Fibroblast of lung (primary cell): ENCODE measurements at regions not wholly inside any gene's neighbourhood (a gene's known extent, or its start where the extent isn't known, plus 50 kb on each side); places are given as distances from the start of the nearest gene placed in this dataset.

Source experiments
- DNase-seq, 2 donors: peaks; one replicate each; pipeline versions ENCODE4 v3.0.0 to v3.0.0-alpha.2; 2010; ENCODE audit warnings: low read depth in 2 of 2
- H2AFZ ChIP-seq: 2 replicates; pipeline ENCODE4 v1.5.1; 2012; ENCODE audit warnings: low read length, control low read depth, inconsistent platforms
- H3K27ac ChIP-seq: 2 replicates; pipeline ENCODE4 v1.5.1; 2011; ENCODE audit warnings: low read length, control low read depth; ENCODE audit not compliant: insufficient read depth
- H3K27me3 ChIP-seq: 2 replicates; pipeline ENCODE4 v1.5.1; 2011; ENCODE audit warnings: mild to moderate bottlenecking, low read length; ENCODE audit not compliant: control insufficient read depth, insufficient read depth
- H3K36me3 ChIP-seq: 2 replicates; pipeline ENCODE4 v1.5.1; 2011; ENCODE audit warnings: low read length; ENCODE audit not compliant: control insufficient read depth, insufficient read depth
- H3K4me1 ChIP-seq: 2 replicates; pipeline ENCODE4 v1.5.1; 2011; ENCODE audit warnings: low read length; ENCODE audit not compliant: control insufficient read depth, insufficient read depth; ENCODE audit errors: extremely low read depth
- H3K4me2 ChIP-seq: 2 replicates; pipeline ENCODE4 v1.5.1; 2011; ENCODE audit warnings: low read length, control low read depth; ENCODE audit not compliant: insufficient read depth; ENCODE audit errors: extremely low read depth
- H3K4me3 ChIP-seq, 4 experiments: fragments of 200-600 bp in 1 of 4; sonication (generic) in 1 of 4; replicated peaks in 1 of 4; 2 replicates each; pipeline ENCODE4 v1.5.1; 2011 to 2016; ENCODE audit warnings: low read length in 4 of 4, low read depth in 3 of 4, mild to moderate bottlenecking in 3 of 4, control low read depth in 2 of 4, inconsistent platforms in 1 of 4, mixed read lengths in 1 of 4; ENCODE audit not compliant: insufficient read depth in 1 of 4; ENCODE audit errors: control extremely low read depth in 1 of 4
- H3K79me2 ChIP-seq: 2 replicates; pipeline ENCODE4 v1.5.1; 2012; ENCODE audit warnings: mild to moderate bottlenecking, low read length, inconsistent platforms; ENCODE audit not compliant: control insufficient read depth, insufficient read depth
- H3K9ac ChIP-seq: 2 replicates; pipeline ENCODE4 v1.5.1; 2011; ENCODE audit warnings: mild to moderate bottlenecking, low read length, control low read depth; ENCODE audit not compliant: insufficient read depth
- H3K9me3 ChIP-seq: 2 replicates; pipeline ENCODE4 v1.5.1; 2012; ENCODE audit warnings: low read depth, low read length; ENCODE audit not compliant: control insufficient read depth, insufficient read depth
- H4K20me1 ChIP-seq: 2 replicates; pipeline ENCODE4 v1.5.1; 2011; ENCODE audit warnings: low read length; ENCODE audit not compliant: control insufficient read depth, insufficient read depth; ENCODE audit errors: extremely low read depth
- CTCF ChIP-seq, 2 donors: IDR thresholded peaks in 1 of 2; conservative IDR thresholded peaks in 1 of 2; 1 replicate in 1 of 2; 2 replicates in 1 of 2; pipeline ENCODE4 v1.5.1; 2011 to 2012; ENCODE audit warnings: low read length in 2 of 2, control low read depth in 1 of 2, inconsistent platforms in 1 of 2, low read depth in 1 of 2, mild to moderate bottlenecking in 1 of 2
- EZH2 ChIP-seq: IDR thresholded peaks from 2 replicates; pipeline ENCODE4 v1.5.1; 2012; ENCODE audit warnings: low read length, control low read depth, mild to moderate bottlenecking; ENCODE audit errors: missing control alignments

DNA sequence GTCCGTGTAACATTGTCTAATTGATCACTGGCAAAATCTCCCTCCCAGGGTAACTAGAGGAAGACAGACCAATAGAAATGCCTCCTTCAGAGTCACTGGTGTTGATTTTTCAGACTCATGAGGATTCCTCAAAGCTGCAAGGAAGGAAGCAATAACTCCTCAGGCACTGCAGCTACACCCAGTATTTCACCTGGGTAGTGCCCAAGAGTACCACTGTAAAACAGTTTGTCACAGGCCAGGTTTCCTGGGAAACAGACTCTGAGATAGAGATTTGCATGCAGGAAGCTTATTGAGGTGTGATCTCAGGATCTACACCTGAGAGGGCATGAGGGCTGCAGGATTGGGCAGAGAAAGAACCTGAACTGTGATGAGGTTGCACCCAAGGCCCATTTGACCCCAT lies 240.7 kb upstream of the ATP6AP2 start:
- Histone ChIP-seq H3K4me3 (no peak overlapping the region), H3K79me2 (no peaks in the 10 kb centered on the region), H2AFZ (no peak overlapping the region), H3K27me3 (no peaks in the 10 kb centered on the region), H3K36me3 (no peaks in the 10 kb centered on the region), H3K4me1 (no peaks in the 10 kb centered on the region), H3K27ac (no peak overlapping the region), H4K20me1 (no peaks in the 10 kb centered on the region), H3K9ac (no peak overlapping the region), H3K9me3 (no peaks in the 10 kb centered on the region), H3K4me2 (no peak overlapping the region)
- TF ChIP-seq EZH2 (no peak), CTCF (conservative IDR thresholded peaks at IDR 0.05 in 1 of 2, IDR thresholded peaks at IDR 0.05 in 1 of 2; ENCODE audit: low read depth in 1 of 2, low read length in 2 of 2) (no peak)
- DNase-seq, result no peak

GRCh38 chrX:40333344-40333743 lies 235.6 kb upstream of the BCOR start:
- H3K4me2 ChIP-seq, result no peak overlapping the region
- no peaks in the 10 kb centered on the region for H3K36me3 ChIP-seq
- H3K79me2 ChIP-seq, result no peaks in the 10 kb centered on the region
- no peaks in the 10 kb centered on the region for H3K9me3 ChIP-seq
- H3K27ac ChIP-seq, result no peak overlapping the region
- no peaks in the 10 kb centered on the region for H3K4me1 ChIP-seq
- no peak overlapping the region for H2AFZ ChIP-seq
- no peak for DNase-seq
- H4K20me1 ChIP-seq, result no peaks in the 10 kb centered on the region
- no peak for TF ChIP-seq CTCF (conservative IDR thresholded peaks at IDR 0.05 in 1 of 2, IDR thresholded peaks at IDR 0.05 in 1 of 2; ENCODE audit: low read depth in 1 of 2, low read length in 2 of 2)
- TF ChIP-seq EZH2, result no peak
- H3K4me3 ChIP-seq, result no peak overlapping the region
- H3K9ac ChIP-seq, result no peak overlapping the region
- H3K27me3 ChIP-seq, result no peaks in the 10 kb centered on the region

DNA sequence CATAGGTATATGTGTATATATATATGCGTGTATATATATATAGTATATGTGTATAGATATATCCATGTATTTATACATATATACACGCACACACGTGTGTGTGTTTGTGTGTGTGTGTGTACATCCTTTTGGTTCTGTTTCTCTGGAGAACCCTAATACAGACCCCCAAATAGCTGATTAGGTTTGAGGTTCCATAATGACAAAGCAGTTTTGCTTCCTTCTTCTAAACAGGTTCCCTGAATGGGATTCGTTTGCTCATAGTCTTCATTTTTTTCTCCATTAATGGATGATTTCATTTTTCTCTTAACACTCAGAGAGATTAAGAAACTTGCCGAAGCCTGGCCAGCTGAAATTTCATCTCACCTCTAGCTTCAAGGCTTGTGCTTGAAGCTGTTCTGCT lies 234.0 kb upstream of the BCOR start:
- DNase-seq, result no peak
- H3K27me3 ChIP-seq, result no peaks in the 10 kb centered on the region
- H3K36me3 ChIP-seq, result no peaks in the 10 kb centered on the region
- no peak overlapping the region for H3K9ac ChIP-seq
- no peak overlapping the region for H3K27ac ChIP-seq
- H2AFZ ChIP-seq, result no peak overlapping the region
- H3K9me3 ChIP-seq, result no peaks in the 10 kb centered on the region
- no peak for TF ChIP-seq CTCF (conservative IDR thresholded peaks at IDR 0.05 in 1 of 2, IDR thresholded peaks at IDR 0.05 in 1 of 2; ENCODE audit: low read depth in 1 of 2, low read length in 2 of 2)
- no peak for TF ChIP-seq EZH2
- H3K4me1 ChIP-seq, result no peaks in the 10 kb centered on the region
- no peak overlapping the region for H3K4me3 ChIP-seq
- H3K4me2 ChIP-seq, result no peak overlapping the region
- no peaks in the 10 kb centered on the region for H4K20me1 ChIP-seq
- no peaks in the 10 kb centered on the region for H3K79me2 ChIP-seq
